ENCODE measurements at regions not wholly inside any gene's neighbourhood (a gene's known extent, or its start where the extent isn't known, plus 50 kb on each side); places are given as distances from the start of the nearest gene placed in this dataset.

DNA sequence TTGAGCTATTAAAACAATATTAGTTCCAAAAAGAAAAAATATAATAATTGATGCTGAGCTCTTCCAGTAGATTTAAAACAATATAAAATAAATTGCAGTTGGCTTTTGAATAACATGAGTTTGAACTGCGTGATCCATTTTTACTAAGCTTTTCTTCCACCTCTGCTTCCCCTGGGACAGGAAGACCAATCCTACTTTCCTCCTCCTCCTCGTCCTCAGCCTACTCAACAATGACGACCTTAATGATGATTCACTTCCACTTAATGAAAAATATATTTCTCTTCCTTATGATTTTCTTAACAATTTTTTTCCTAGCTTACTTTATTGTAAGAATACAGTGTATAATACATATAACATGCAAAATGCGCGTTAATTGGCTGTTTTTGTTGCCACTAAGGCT lies 78.9 kb upstream of the THRB start:
- no peaks in the 10 kb centered on the region for H3K27me3 ChIP-seq (ENCODE audit: insufficient read depth, low read length)
- no peaks in the 10 kb centered on the region for H3K9me3 ChIP-seq (ENCODE audit: low read depth, low read length)
- DNase-seq (ENCODE audit: insufficient read length, low spot score, missing footprints), result no peak
- H3K79me2 ChIP-seq (ENCODE audit: insufficient read depth, low read length), result no peaks in the 10 kb centered on the region
- H3K4me3 ChIP-seq (ENCODE audit: insufficient read depth, low read length), result no peak overlapping the region
- H3K4me1 ChIP-seq (ENCODE audit: insufficient read depth, low read length), result no peaks in the 10 kb centered on the region
- H3K4me2 ChIP-seq (ENCODE audit: insufficient read depth, low read length), result no peak overlapping the region
- no peaks in the 10 kb centered on the region for H3K36me3 ChIP-seq (ENCODE audit: insufficient read depth, low read length)
- no peak for TF ChIP-seq CTCF (IDR thresholded peaks at IDR 0.05; ENCODE audit: extremely low read depth, low read depth, low read length)
- no peak overlapping the region for H2AFZ ChIP-seq (ENCODE audit: low read length)
- H3K27ac ChIP-seq (ENCODE audit: low read depth, low read length), result no peak overlapping the region
- no peaks in the 10 kb centered on the region for H4K20me1 ChIP-seq (ENCODE audit: insufficient read depth, low read length)

DNA sequence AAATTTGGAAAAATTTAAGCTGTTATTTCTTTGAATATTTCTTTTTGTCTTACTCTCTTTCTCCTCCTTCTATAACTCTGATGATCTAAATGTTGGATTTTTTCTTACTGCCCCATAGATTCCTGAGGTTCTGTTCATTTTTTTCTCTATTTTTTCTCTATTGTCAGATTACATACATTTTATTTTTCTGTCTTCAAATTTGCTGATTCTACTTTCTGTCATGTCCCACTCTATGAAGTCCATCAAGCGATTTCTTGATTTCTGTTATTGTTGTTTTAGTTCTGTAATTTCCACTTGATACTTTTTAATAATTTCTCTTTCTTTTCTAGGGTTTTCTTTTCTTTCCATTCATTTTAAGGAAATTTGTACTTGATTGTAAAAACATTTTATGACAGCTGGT lies 83.7 kb upstream of the THRB start:
- Histone ChIP-seq H3K9me3 (ENCODE audit: low read depth, low read length) (no peaks in the 10 kb centered on the region), H3K4me1 (ENCODE audit: insufficient read depth, low read length) (no peaks in the 10 kb centered on the region), H3K27ac (ENCODE audit: low read depth, low read length) (no peak overlapping the region), H4K20me1 (ENCODE audit: insufficient read depth, low read length) (no peaks in the 10 kb centered on the region), H3K36me3 (ENCODE audit: insufficient read depth, low read length) (no peaks in the 10 kb centered on the region), H3K4me2 (ENCODE audit: insufficient read depth, low read length) (no peak overlapping the region), H3K79me2 (ENCODE audit: insufficient read depth, low read length) (no peaks in the 10 kb centered on the region), H2AFZ (ENCODE audit: low read length) (no peak overlapping the region), H3K27me3 (ENCODE audit: insufficient read depth, low read length) (no peaks in the 10 kb centered on the region), H3K4me3 (ENCODE audit: insufficient read depth, low read length) (no peak overlapping the region)
- no peak for DNase-seq (ENCODE audit: insufficient read length, low spot score, missing footprints)
- TF ChIP-seq CTCF (IDR thresholded peaks at IDR 0.05; ENCODE audit: extremely low read depth, low read depth, low read length), result no peak

- Histone ChIP-seq H3K36me3 (ENCODE audit: insufficient read depth, low read length) (no peaks in the 10 kb centered on the region), H3K4me2 (ENCODE audit: insufficient read depth, low read length) (no peak overlapping the region), H2AFZ (ENCODE audit: low read length) (no peak overlapping the region), H3K9me3 (ENCODE audit: low read depth, low read length) (no peaks in the 10 kb centered on the region), H4K20me1 (ENCODE audit: insufficient read depth, low read length) (no peaks in the 10 kb centered on the region), H3K27ac (ENCODE audit: low read depth, low read length) (no peak overlapping the region), H3K4me1 (ENCODE audit: insufficient read depth, low read length) (no peaks in the 10 kb centered on the region), H3K27me3 (ENCODE audit: insufficient read depth, low read length) (no peaks in the 10 kb centered on the region), H3K79me2 (ENCODE audit: insufficient read depth, low read length) (no peaks in the 10 kb centered on the region), H3K4me3 (ENCODE audit: insufficient read depth, low read length) (no peak overlapping the region)
- no peak for DNase-seq (ENCODE audit: insufficient read length, low spot score, missing footprints)
- TF ChIP-seq CTCF (IDR thresholded peaks at IDR 0.05; ENCODE audit: extremely low read depth, low read depth, low read length), result no peak
These were observed 84.3 kb upstream of the THRB start for GRCh38 chr3:24578951-24579421.

DNA sequence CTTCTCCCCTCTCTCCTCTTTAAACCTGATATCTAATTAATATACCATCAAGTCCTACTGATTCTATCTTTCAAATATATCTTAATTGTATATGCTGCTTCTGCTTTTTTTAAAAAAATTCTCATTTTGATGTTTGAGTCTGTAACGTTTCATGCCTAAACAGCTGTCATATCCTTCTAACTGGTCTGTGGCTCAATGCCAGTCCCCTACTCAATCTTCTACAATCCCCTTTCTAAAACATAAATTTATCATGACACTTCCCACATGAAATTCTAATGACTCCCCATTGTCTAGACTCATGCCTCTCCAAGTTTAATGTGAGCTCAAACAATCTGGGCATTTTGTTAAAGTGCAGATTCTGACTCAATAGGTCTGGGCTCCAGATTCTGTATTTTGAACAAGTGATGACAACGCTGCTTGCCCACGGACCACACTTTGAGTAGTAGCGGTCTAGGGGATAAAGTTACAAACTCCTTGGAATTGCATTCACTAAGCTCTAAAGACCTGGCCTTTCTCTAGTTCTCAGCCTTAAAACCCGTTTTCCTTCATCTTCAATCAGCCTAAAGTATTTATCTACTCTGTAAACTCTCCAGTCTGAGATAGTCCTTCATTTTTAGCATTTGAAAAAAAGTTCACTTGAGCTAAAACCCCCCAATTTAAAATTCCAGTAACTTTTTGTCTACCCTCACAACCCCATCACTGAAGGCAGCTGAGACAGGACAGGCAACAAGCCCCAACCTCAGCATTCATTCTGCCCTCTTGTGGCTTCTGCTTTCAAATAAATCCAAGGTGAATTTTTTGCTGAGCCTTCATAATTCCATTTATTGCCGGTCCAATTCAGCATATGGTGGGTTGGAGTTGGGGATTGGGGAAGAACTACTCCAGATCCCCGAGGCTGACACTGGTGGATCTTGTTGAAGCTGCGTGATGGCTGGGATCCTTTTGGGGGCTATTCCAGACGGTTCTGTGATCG lies 88.1 kb upstream of the THRB start:
- no peaks in the 10 kb centered on the region for H3K9me3 ChIP-seq (ENCODE audit: low read depth, low read length)
- no peaks in the 10 kb centered on the region for H3K27me3 ChIP-seq (ENCODE audit: insufficient read depth, low read length)
- no peak for TF ChIP-seq CTCF (IDR thresholded peaks at IDR 0.05; ENCODE audit: extremely low read depth, low read depth, low read length)
- no peak overlapping the region for H3K4me2 ChIP-seq (ENCODE audit: insufficient read depth, low read length)
- H4K20me1 ChIP-seq (ENCODE audit: insufficient read depth, low read length), result no peaks in the 10 kb centered on the region
- H3K79me2 ChIP-seq (ENCODE audit: insufficient read depth, low read length), result no peaks in the 10 kb centered on the region
- no peak for DNase-seq (ENCODE audit: insufficient read length, low spot score, missing footprints)
- H2AFZ ChIP-seq (ENCODE audit: low read length), result no peak overlapping the region
- H3K36me3 ChIP-seq (ENCODE audit: insufficient read depth, low read length), result no peaks in the 10 kb centered on the region
- H3K27ac ChIP-seq (ENCODE audit: low read depth, low read length), result no peak overlapping the region
- H3K4me1 ChIP-seq (ENCODE audit: insufficient read depth, low read length), result no peaks in the 10 kb centered on the region
- no peak overlapping the region for H3K4me3 ChIP-seq (ENCODE audit: insufficient read depth, low read length)
